ENCODE measurements at regions not wholly inside any gene's neighbourhood (a gene's known extent, or its start where the extent isn't known, plus 50 kb on each side); places are given as distances from the start of the nearest gene placed in this dataset.

DNA sequence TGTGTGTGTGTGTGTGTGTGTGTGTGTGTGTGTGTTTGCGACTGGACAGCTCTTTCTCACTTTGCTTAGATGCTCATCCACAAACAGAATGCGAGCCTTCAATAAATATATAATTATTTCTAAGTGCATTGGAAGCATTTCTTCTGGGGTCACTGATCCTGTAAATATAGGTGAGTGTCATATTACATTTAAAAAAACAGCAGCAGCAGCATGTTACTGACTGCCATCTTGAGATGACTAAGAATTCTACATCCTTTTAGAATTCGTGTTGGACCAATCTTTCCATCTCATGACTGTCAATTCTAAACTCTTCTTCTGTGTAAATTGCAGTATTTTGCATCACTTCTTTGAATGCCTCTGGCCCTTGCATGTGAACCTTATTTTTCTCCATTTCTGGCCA lies 238.0 kb upstream of the DDI1 start:
- no peak for TF ChIP-seq CTCF (IDR thresholded peaks at IDR 0.05)
- TF ChIP-seq POLR2AphosphoS5 (IDR thresholded peaks at IDR 0.05) = no peak
- no peak for TF ChIP-seq POLR2A (IDR thresholded peaks at IDR 0.05)
